Progenitor cell of endocrine pancreas (in vitro differentiated cells): ENCODE measurements at regions not wholly inside any gene's neighbourhood (a gene's known extent, or its start where the extent isn't known, plus 50 kb on each side); places are given as distances from the start of the nearest gene placed in this dataset.

Experiments
- DNase-seq: peaks from one replicate; pipeline ENCODE4 v3.0.0; 2021; ENCODE audit warnings: low spot score; ENCODE audit not compliant: unreplicated experiment
- H3K27ac Mint-ChIP-seq: 2 replicates; pipeline ENCODE4 v1.8.0; 2021; ENCODE audit warnings: mild to moderate bottlenecking, moderate library complexity, mixed read lengths
- H3K27me3 Mint-ChIP-seq: 2 replicates; pipeline ENCODE4 v1.8.0; 2021; ENCODE audit warnings: mixed read lengths
- H3K36me3 Mint-ChIP-seq: 2 replicates; pipeline ENCODE4 v1.8.0; 2022; ENCODE audit warnings: mixed read lengths; ENCODE audit not compliant: insufficient read depth
- H3K4me1 Mint-ChIP-seq: 2 replicates; pipeline ENCODE4 v1.8.0; 2021; ENCODE audit warnings: low read depth, mixed read lengths
- H3K4me3 Mint-ChIP-seq: 2 replicates; pipeline ENCODE4 v1.8.0; 2021; ENCODE audit warnings: low read depth, mild to moderate bottlenecking, moderate library complexity, mixed read lengths
- H3K9me3 Mint-ChIP-seq: 2 replicates; pipeline ENCODE4 v1.8.0; 2021; ENCODE audit warnings: low read depth, mixed read lengths
- CTCF ChIP-seq: fragments of 200-600 bp; sonication (generic); IDR thresholded peaks from one replicate; pipeline ENCODE4 v1.5.0; 2021; ENCODE audit warnings: antibody characterized with exemption, mild to moderate bottlenecking; ENCODE audit not compliant: unreplicated experiment

- no peak overlapping the region for H3K27ac Mint-ChIP-seq
- H3K9me3 Mint-ChIP-seq: no peaks in the 10 kb centered on the region
- H3K36me3 Mint-ChIP-seq: no peaks in the 10 kb centered on the region
- H3K27me3 Mint-ChIP-seq: peaks cover 54% of the 10 kb centered on the region
- TF ChIP-seq CTCF: no peak
- DNase-seq: no peak
- H3K4me3 Mint-ChIP-seq: no peak overlapping the region
- H3K4me1 Mint-ChIP-seq: no peaks in the 10 kb centered on the region
Observed at GRCh38 chr6:148616841-148617240, 130.0 kb upstream of the UST start.

- Mint-ChIP-seq H3K4me1 (no peaks in the 10 kb centered on the region), H3K36me3 (no peaks in the 10 kb centered on the region), H3K4me3 (no peak overlapping the region), H3K27ac (no peak overlapping the region), H3K27me3 (peaks cover 54% of the 10 kb centered on the region), H3K9me3 (no peaks in the 10 kb centered on the region)
- TF ChIP-seq CTCF: no peak
- no peak for DNase-seq
Observed at GRCh38 chr6:148617530-148617929, 129.3 kb upstream of the UST start.

- Mint-ChIP-seq H3K4me1 (no peaks in the 10 kb centered on the region), H3K4me3 (no peak overlapping the region), H3K27ac (no peak overlapping the region), H3K27me3 (peaks cover 62% of the 10 kb centered on the region), H3K36me3 (no peaks in the 10 kb centered on the region), H3K9me3 (no peaks in the 10 kb centered on the region)
- no peak for DNase-seq
- TF ChIP-seq CTCF: no peak
Observed at GRCh38 chr6:148619891-148620290, 126.9 kb upstream of the UST start.

GRCh38 chr6:148620579-148621298 is 126.1 kb upstream of the UST start:
- H3K4me1 Mint-ChIP-seq: no peaks in the 10 kb centered on the region
- no peaks in the 10 kb centered on the region for H3K9me3 Mint-ChIP-seq
- no peak overlapping the region for H3K4me3 Mint-ChIP-seq
- H3K27me3 Mint-ChIP-seq: peaks cover 55% of the 10 kb centered on the region
- H3K36me3 Mint-ChIP-seq: no peaks in the 10 kb centered on the region
- DNase-seq: no peak
- no peak overlapping the region for H3K27ac Mint-ChIP-seq
- no peak for TF ChIP-seq CTCF

GRCh38 chr6:148625609-148626008 is 121.2 kb upstream of the UST start:
- DNase-seq: no peak
- Mint-ChIP-seq H3K4me1 (peaks cover 13% of the 10 kb centered on the region), H3K27me3 (peaks cover 30% of the 10 kb centered on the region), H3K36me3 (no peaks in the 10 kb centered on the region), H3K9me3 (no peaks in the 10 kb centered on the region), H3K4me3 (no peak overlapping the region), H3K27ac (no peak overlapping the region)
- no peak for TF ChIP-seq CTCF
